ENCODE measurements at regions not wholly inside any gene's neighbourhood (a gene's known extent, or its start where the extent isn't known, plus 50 kb on each side); places are given as distances from the start of the nearest gene placed in this dataset.

DNA sequence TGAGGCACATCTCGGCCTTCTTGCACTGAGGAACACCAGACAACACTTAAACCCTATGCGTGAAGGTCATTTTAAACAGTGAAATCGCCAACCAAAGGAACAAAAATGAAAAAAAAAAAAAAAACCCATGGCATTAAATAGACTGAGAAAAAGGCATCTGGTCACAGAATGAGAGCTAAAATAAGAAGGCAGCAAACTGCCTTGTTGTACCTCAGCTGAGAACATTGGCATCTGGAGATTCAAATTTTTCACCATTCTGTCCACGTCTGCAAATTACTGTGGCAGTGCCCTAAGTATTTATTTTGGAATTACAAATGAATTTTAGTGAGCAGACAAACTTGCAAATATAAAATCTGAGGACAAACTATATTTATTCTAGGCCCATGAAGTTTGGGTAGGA, 82.6 kb upstream of the POU1F1 start:
- no peaks in the 10 kb centered on the region for H3K4me1 ChIP-seq (ENCODE audit: control insufficient read depth, insufficient read depth, low read length)
- no peak overlapping the region for H2AK5ac ChIP-seq (ENCODE audit: low read depth, low read length)
- H3K9me1 ChIP-seq (ENCODE audit: insufficient read depth, low read length) = no peaks in the 10 kb centered on the region
- H2BK5ac ChIP-seq (ENCODE audit: low read depth, low read length, poor library complexity, severe bottlenecking) = no peak overlapping the region
- no peak overlapping the region for H4K8ac ChIP-seq (ENCODE audit: low read depth in 2 of 2, low read length in 2 of 2)
- H3K36me3 ChIP-seq (ENCODE audit: control insufficient read depth, insufficient read depth, low read length) = no peaks in the 10 kb centered on the region
- no peak for DNase-seq
- H3K27ac ChIP-seq (ENCODE audit: insufficient read depth, low read length) = no peak overlapping the region
- no peak overlapping the region for H3K9ac ChIP-seq (ENCODE audit: low read depth, low read length)
- H3K14ac ChIP-seq (replicated peaks; ENCODE audit: low read depth, low read length) = no peak overlapping the region
- in situ Hi-C loops (cut with MboI; ENCODE audit: low sequenced_read_pairs) (no loop called here), dilution Hi-C loops (cut with HindIII; ENCODE audit: low sequenced_read_pairs, unreplicated experiment) (no loop called here), intact Hi-C loops (cut with micrococcal nuclease) (no loop called here)
- H3K4me3 ChIP-seq (ENCODE audit: insufficient read depth, low read depth, low read length) = no peak overlapping the region
- H3K27me3 ChIP-seq (ENCODE audit: control insufficient read depth, insufficient read depth, low read length) = no peaks in the 10 kb centered on the region
- H4K91ac ChIP-seq (ENCODE audit: insufficient read depth, low read depth, low read length) = no peak overlapping the region
- ChIA-PET CTCF (interaction anchor here (0.6 to 0.7 kb wide), 3 partner anchors 35 to 810 kb away, joined by 3 to 5 read pairs (median 3); no protein-coding TSS in a partner anchor), POLR2A (ENCODE audit: unreplicated experiment) (no interaction called here)
- no peak overlapping the region for H2AK9ac ChIP-seq (replicated peaks; ENCODE audit: low read depth, low read length, poor library complexity)
- H3K9me3 ChIP-seq (ENCODE audit: control insufficient read depth, insufficient read depth, low read length) = no peaks in the 10 kb centered on the region
- H2BK15ac ChIP-seq (ENCODE audit: low read depth, low read length) = no peak overlapping the region
- H2BK20ac ChIP-seq (ENCODE audit: low read depth, low read length) = no peak overlapping the region
- no peak overlapping the region for H4K5ac ChIP-seq (ENCODE audit: low read depth, low read length)
- no peaks in the 10 kb centered on the region for H3K79me1 ChIP-seq (ENCODE audit: low read depth in 1 of 2, low read length in 2 of 2)
- H2AFZ ChIP-seq (replicated peaks; ENCODE audit: low read length, poor library complexity) = no peak overlapping the region
- no peak for TF ChIP-seq BHLHE40 (IDR thresholded peaks at IDR 0.05; ENCODE audit: low read depth, low read length)
- TF ChIP-seq, protein P1, sequence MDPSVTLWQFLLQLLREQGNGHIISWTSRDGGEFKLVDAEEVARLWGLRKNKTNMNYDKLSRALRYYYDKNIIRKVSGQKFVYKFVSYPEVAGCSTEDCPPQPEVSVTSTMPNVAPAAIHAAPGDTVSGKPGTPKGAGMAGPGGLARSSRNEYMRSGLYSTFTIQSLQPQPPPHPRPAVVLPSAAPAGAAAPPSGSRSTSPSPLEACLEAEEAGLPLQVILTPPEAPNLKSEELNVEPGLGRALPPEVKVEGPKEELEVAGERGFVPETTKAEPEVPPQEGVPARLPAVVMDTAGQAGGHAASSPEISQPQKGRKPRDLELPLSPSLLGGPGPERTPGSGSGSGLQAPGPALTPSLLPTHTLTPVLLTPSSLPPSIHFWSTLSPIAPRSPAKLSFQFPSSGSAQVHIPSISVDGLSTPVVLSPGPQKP (IDR thresholded peaks at IDR 0.05; ENCODE audit: borderline replicate concordance, low read depth, low read length) = no peak
- TF ChIP-seq CTCF (conservative IDR thresholded peaks at IDR 0.05; ENCODE audit: low read depth, low read length) = no peak
- no peak for TF ChIP-seq CHD1 (IDR thresholded peaks at IDR 0.05; ENCODE audit: low read depth, low read length)
- no peak for TF ChIP-seq POLR2A (IDR thresholded peaks at IDR 0.05; ENCODE audit: low read depth, low read length)
- TF ChIP-seq, protein P2, sequence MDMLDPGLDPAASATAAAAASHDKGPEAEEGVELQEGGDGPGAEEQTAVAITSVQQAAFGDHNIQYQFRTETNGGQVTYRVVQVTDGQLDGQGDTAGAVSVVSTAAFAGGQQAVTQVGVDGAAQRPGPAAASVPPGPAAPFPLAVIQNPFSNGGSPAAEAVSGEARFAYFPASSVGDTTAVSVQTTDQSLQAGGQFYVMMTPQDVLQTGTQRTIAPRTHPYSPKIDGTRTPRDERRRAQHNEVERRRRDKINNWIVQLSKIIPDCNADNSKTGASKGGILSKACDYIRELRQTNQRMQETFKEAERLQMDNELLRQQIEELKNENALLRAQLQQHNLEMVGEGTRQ (IDR thresholded peaks at IDR 0.05; ENCODE audit: low read depth, low read length) = no peak
- no peak for TF ChIP-seq MXI1 (IDR thresholded peaks at IDR 0.05; ENCODE audit: borderline replicate concordance, low read depth, low read length)
- TF ChIP-seq FOS (IDR thresholded peaks at IDR 0.05; ENCODE audit: low read depth, low read length) = no peak
- TF ChIP-seq CEBPB (IDR thresholded peaks at IDR 0.05; ENCODE audit: low read depth, low read length) = no peak
- TF ChIP-seq RFX5 (IDR thresholded peaks at IDR 0.05; ENCODE audit: low read depth, low read length) = no peak
- no peak overlapping the region for H3K56ac ChIP-seq (ENCODE audit: extremely low read depth, insufficient read depth, low read length)
- H2BK120ac ChIP-seq (ENCODE audit: low read depth, low read length) = no peak overlapping the region
- no peak for ATAC-seq (ENCODE audit: low read depth)
- no TSS peak for BruUV-seq (replicated peaks)
- H3K4me2 ChIP-seq (ENCODE audit: low read depth, low read length) = no peak overlapping the region
- WGBS, 2 experiments (ENCODE audit: extremely low coverage in 2 of 2, insufficient read length in 1 of 2) = no CpG with 5 or more reads among the region's 4 CpGs
- no peaks in the 10 kb centered on the region for H4K20me1 ChIP-seq (ENCODE audit: insufficient read depth, low read length)
- H3K4ac ChIP-seq (ENCODE audit: low read depth, low read length) = no peak overlapping the region
- no peak overlapping the region for H3K23ac ChIP-seq (ENCODE audit: low read depth, low read length)
- no peak overlapping the region for H3K18ac ChIP-seq (ENCODE audit: low read depth, low read length)

All from IMR-90 (cell line).